ENCODE measurements at regions not wholly inside any gene's neighbourhood (a gene's known extent, or its start where the extent isn't known, plus 50 kb on each side); places are given as distances from the start of the nearest gene placed in this dataset.

DNA sequence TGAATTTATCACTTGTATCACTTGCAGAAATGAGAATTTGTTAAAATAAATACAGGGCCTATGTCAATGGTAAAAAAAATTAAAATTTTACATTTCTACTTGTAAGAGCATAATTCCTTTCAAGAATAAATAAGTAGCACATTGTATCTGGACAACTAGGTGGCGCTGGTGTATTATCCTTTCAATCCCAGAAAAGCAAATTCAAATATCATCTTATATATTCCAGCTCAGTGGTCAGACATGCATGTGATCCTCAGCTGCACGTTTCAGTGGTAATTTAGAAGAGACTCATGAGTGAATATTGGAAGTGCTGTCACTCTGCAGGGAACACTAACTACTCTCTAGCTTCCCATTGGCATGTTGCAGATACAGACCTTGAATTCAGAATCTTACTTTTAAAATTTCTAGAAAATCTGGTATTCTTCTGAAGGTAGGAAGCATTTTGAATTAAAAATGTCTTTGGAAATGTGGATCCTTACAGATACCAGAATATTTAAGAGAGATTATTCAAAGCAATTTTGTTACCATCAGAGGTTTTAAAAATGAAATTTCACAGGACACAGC is 1414.7 kb upstream of the TENM3 start:
- TF ChIP-seq, protein P1, sequence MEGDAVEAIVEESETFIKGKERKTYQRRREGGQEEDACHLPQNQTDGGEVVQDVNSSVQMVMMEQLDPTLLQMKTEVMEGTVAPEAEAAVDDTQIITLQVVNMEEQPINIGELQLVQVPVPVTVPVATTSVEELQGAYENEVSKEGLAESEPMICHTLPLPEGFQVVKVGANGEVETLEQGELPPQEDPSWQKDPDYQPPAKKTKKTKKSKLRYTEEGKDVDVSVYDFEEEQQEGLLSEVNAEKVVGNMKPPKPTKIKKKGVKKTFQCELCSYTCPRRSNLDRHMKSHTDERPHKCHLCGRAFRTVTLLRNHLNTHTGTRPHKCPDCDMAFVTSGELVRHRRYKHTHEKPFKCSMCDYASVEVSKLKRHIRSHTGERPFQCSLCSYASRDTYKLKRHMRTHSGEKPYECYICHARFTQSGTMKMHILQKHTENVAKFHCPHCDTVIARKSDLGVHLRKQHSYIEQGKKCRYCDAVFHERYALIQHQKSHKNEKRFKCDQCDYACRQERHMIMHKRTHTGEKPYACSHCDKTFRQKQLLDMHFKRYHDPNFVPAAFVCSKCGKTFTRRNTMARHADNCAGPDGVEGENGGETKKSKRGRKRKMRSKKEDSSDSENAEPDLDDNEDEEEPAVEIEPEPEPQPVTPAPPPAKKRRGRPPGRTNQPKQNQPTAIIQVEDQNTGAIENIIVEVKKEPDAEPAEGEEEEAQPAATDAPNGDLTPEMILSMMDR (IDR thresholded peaks at IDR 0.05 in 8 of 11, conservative IDR thresholded peaks at IDR 0.05 in 3 of 11): peak in 5 of 11 experiments; percentile 19 to 38 (median 34)
- TF ChIP-seq POLR2A (IDR thresholded peaks at IDR 0.05): no peak
- no peak for TF ChIP-seq POLR2AphosphoS5 (IDR thresholded peaks at IDR 0.05)
